ENCODE measurements at regions not wholly inside any gene's neighbourhood (a gene's known extent, or its start where the extent isn't known, plus 50 kb on each side); places are given as distances from the start of the nearest gene placed in this dataset.

DNA sequence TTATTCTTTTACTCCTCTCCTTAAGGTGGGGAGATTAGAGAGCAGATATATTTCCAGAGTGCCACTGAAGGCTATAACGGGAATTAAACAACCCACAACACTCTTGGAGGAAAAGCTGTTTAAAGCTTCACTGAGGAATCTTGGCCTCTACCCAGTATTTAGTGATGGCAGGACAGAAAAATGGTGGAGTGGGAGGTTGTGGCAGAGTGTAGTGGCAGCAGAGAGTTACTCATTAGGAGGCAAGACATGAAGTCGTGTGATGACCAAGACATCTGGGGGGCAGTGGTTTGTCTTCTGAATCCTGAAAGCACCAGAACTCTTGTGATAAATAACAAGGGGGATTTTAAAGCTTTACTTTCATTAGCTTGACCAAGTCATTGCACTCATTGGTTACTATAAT is 563.5 kb upstream of the SLITRK5 start:
- no peak overlapping the region for H3K4me3 ChIP-seq (ENCODE audit: low read length)
- TF ChIP-seq, protein P1, sequence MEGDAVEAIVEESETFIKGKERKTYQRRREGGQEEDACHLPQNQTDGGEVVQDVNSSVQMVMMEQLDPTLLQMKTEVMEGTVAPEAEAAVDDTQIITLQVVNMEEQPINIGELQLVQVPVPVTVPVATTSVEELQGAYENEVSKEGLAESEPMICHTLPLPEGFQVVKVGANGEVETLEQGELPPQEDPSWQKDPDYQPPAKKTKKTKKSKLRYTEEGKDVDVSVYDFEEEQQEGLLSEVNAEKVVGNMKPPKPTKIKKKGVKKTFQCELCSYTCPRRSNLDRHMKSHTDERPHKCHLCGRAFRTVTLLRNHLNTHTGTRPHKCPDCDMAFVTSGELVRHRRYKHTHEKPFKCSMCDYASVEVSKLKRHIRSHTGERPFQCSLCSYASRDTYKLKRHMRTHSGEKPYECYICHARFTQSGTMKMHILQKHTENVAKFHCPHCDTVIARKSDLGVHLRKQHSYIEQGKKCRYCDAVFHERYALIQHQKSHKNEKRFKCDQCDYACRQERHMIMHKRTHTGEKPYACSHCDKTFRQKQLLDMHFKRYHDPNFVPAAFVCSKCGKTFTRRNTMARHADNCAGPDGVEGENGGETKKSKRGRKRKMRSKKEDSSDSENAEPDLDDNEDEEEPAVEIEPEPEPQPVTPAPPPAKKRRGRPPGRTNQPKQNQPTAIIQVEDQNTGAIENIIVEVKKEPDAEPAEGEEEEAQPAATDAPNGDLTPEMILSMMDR (conservative IDR thresholded peaks at IDR 0.05; ENCODE audit: low read depth, low read length): no peak
- no peak for DNase-seq (ENCODE audit: low read depth)

DNA sequence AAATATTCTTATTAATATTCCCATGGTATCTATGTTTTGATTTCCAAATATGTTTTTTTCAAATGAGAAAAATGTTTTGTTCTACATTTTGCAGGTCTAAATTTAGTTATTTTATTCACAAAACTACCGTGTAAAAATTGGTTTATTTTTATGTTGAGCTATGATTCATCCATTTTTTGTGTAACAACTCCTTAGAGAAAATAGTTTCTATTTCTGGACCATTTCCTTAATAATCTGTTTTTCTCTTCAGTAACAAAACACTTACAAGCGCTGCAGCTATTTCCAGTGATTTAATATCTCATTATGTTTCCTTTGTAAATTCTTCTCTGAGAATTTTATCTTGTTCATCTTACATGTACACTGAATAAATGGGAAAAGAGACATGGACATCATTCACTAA is 550.7 kb upstream of the SLITRK5 start:
- no peak overlapping the region for H3K4me3 ChIP-seq (ENCODE audit: low read length)
- TF ChIP-seq, protein P1 (conservative IDR thresholded peaks at IDR 0.05; ENCODE audit: low read depth, low read length): no peak
- no peak for DNase-seq (ENCODE audit: low read depth)

DNA sequence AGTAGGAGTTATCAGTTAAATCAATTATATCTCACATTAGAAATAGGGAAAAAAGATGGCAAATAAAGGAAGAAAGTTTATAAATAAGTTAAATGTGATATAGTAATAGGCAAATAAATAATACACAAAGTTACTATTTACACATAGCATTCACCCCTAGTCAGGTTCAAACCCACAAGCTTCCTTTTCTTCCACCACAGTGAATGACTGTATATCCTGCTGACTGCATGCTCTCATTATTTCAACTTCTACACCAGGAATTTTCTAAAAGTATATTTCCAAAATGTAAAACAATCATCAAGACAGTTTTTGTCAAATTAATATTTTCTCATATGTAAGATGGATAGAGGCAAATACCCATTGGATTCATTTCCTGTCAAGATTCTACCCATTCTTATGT is 548.6 kb upstream of the SLITRK5 start:
- TF ChIP-seq, protein P1 (conservative IDR thresholded peaks at IDR 0.05; ENCODE audit: low read depth, low read length): no peak
- DNase-seq (ENCODE audit: low read depth): no peak
- no peak overlapping the region for H3K4me3 ChIP-seq (ENCODE audit: low read length)

DNA sequence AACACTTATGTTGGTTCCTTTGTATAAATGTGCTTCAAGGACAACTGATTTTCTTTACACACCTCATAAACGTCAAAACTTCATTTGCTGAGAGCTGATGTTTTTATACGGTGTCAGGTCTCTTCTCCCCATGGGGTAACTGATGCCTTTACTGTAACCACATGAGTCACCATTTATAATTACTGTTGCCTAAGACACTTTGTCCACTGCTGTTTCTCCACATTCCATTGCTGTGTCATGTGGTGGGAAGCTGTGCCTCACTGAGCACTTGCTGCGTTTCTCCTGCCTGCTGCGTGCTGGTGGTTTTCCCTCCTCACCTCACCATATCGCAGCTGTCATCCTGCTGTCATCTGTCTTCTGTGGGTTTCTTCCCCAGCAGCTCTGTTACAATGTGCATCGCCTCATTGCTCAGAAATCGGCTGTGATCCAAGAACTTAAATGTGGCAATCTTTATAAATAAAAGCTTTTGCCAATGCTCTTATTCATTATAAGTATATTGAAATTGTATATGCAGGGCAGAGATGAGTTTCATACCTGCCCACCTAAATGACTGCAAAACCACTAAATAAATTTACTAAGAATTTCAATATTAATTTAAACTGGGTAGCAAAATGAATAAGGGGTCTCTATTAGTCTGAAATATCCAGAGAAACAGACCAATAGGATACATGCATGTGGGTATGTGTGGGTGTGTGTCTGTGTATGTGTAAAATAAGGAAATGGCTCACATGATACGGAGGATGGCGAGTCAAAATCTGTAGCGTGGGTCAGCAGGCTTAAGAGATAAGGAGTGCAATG is 547.0 kb upstream of the SLITRK5 start:
- peak overlapping the region; percentile 11 for H3K4me3 ChIP-seq (ENCODE audit: low read length)
- TF ChIP-seq, protein P1 (conservative IDR thresholded peaks at IDR 0.05; ENCODE audit: low read depth, low read length): no peak
- peak; percentile 89 for DNase-seq (ENCODE audit: low read depth)

DNA sequence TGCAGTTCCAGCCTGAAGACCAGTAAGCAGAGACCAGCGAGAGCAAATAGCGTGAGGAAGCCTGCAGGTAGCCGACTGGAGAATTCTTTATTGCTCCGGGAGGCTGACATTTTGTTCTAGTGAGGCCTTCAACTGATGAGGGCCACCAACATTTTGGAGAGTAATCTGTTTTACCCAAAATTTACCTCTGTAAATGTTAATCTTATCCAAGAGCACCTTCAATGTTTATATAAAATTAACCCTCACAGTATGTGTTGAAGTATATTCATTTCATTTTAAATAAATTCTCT is 546.4 kb upstream of the SLITRK5 start:
- DNase-seq (ENCODE audit: low read depth): no peak
- TF ChIP-seq, protein P1 (conservative IDR thresholded peaks at IDR 0.05; ENCODE audit: low read depth, low read length): no peak
- no peak overlapping the region for H3K4me3 ChIP-seq (ENCODE audit: low read length)

DNA sequence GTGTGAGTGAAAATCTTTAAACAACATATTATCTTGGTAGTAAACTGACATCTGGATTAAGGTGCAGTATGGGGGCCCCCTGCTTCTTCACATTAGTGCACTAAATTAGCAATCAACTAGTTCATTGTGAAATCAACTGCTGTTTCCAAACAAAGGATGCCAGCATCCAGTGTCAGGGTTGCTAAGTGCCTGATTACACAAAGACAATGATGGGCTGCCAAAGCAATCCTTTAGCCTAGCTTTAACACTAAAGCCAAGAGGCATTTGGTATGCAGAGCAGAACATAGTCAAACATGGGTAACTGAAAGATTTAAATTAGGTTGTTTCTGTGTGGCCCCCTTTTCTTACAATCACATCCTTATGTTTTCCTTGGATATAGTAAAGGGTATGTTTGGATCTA is 543.1 kb upstream of the SLITRK5 start:
- H3K4me3 ChIP-seq (ENCODE audit: low read length): no peak overlapping the region
- DNase-seq (ENCODE audit: low read depth): no peak
- TF ChIP-seq, protein P1 (conservative IDR thresholded peaks at IDR 0.05; ENCODE audit: low read depth, low read length): no peak

DNA sequence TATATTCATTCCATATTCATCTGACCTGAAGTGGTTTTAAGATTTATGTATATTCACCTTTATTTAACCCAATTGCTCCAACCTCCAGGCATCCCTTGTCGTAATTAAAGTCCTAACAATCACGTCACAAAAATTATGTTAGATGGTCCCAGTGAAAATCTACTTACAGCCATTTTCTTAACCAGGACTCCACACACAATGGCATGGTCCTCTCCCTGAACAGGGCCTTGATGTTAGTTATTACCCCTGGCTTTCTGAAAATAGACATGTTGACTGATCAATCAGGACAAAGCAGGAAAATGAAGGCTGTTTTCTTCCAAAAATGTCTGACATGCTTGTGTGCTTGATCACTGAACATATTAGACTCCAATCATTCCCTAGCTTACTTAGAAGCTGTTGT is 542.7 kb upstream of the SLITRK5 start:
- DNase-seq (ENCODE audit: low read depth): no peak
- TF ChIP-seq, protein P1 (conservative IDR thresholded peaks at IDR 0.05; ENCODE audit: low read depth, low read length): no peak
- no peak overlapping the region for H3K4me3 ChIP-seq (ENCODE audit: low read length)

Data from retinal pigment epithelial cell (primary cell).